ENCODE measurements at regions not wholly inside any gene's neighbourhood (a gene's known extent, or its start where the extent isn't known, plus 50 kb on each side); places are given as distances from the start of the nearest gene placed in this dataset.
A peak's percentile ranks its signal among the peaks of the same experiment; 100 is the strongest.

- Histone ChIP-seq H3K9me3 (ENCODE audit: low read length) (no peaks in the 10 kb centered on the region), H3K36me3 (ENCODE audit: insufficient read depth, low read length) (no peaks in the 10 kb centered on the region), H3K27me3 (ENCODE audit: insufficient read depth, low read length, poor library complexity, severe bottlenecking) (peaks cover 26% of the 10 kb centered on the region), H3K27ac (ENCODE audit: low read depth, low read length) (no peak overlapping the region), H3K4me3 (ENCODE audit: low read length) (no peak overlapping the region), H3K4me1 (ENCODE audit: insufficient read depth, low read length) (peaks cover 6% of the 10 kb centered on the region)
- peaks cover 18 to 52% of the 10 kb centered on the region in 2 donors for H3K27me3 Mint-ChIP-seq
- peak overlapping the region in 4 of 7 donors; percentile 12 to 49 (median 24) for H3K4me3 Mint-ChIP-seq
- no peaks in the 10 kb centered on the region for H3K36me3 Mint-ChIP-seq
- POLR2A ChIA-PET = no interaction called here
- H3K4me1 Mint-ChIP-seq = peaks cover 7 to 21% (median 16%) of the 10 kb centered on the region in 3 donors
- CTCF ChIA-PET = interaction anchor here (1.3 to 4.4 kb wide), 4 partner anchors 29 to 369 kb away, joined by 3 to 29 read pairs (median 6); no protein-coding TSS in a partner anchor
- no peak for DNase-seq
- no peaks in the 10 kb centered on the region for H3K9me3 Mint-ChIP-seq
- H3K27ac Mint-ChIP-seq = peak overlapping the region in 1 of 8 donors; percentile 34
Measured at GRCh38 chr1:10864776-10865175, 68.3 kb upstream of the CASZ1 start.

GRCh38 chr1:10865518-10866320 is 69.3 kb upstream of the CASZ1 start:
- H3K27ac Mint-ChIP-seq = peak overlapping the region in 3 of 8 donors; percentile 1 to 79 (median 60)
- H3K4me1 Mint-ChIP-seq = peaks cover 7 to 21% (median 16%) of the 10 kb centered on the region in 3 donors
- Histone ChIP-seq H3K4me1 (ENCODE audit: insufficient read depth, low read length) (peaks cover 6% of the 10 kb centered on the region), H3K27ac (ENCODE audit: low read depth, low read length) (no peak overlapping the region), H3K27me3 (ENCODE audit: insufficient read depth, low read length, poor library complexity, severe bottlenecking) (peaks cover 32% of the 10 kb centered on the region), H3K36me3 (ENCODE audit: insufficient read depth, low read length) (no peaks in the 10 kb centered on the region), H3K9me3 (ENCODE audit: low read length) (no peaks in the 10 kb centered on the region), H3K4me3 (ENCODE audit: low read length) (no peak overlapping the region)
- peaks cover 22 to 60% of the 10 kb centered on the region in 2 donors for H3K27me3 Mint-ChIP-seq
- CTCF ChIA-PET = interaction anchor here (0.7 to 4.4 kb wide), 7 partner anchors 44 to 436 kb away, joined by 3 to 29 read pairs (median 5); partner anchors contain the start of gene CENPS
- POLR2A ChIA-PET = interaction anchor here (0.5 kb wide), 1 partner anchor 388 kb away, joined by 3 read pairs; no protein-coding TSS in a partner anchor
- H3K36me3 Mint-ChIP-seq = no peaks in the 10 kb centered on the region
- H3K4me3 Mint-ChIP-seq = peak overlapping the region in 6 of 7 donors; percentile 17 to 54 (median 36)
- H3K9me3 Mint-ChIP-seq = no peaks in the 10 kb centered on the region
- DNase-seq = no peak

GRCh38 chr1:10866321-10867093 is 70.1 kb upstream of the CASZ1 start:
- H3K36me3 ChIP-seq (ENCODE audit: insufficient read depth, low read length) = no peaks in the 10 kb centered on the region
- DNase-seq = peak in 2 of 5 donors; percentile 16 to 55
- peaks cover 33% of the 10 kb centered on the region for H3K27me3 ChIP-seq (ENCODE audit: insufficient read depth, low read length, poor library complexity, severe bottlenecking)
- peaks cover 6% of the 10 kb centered on the region for H3K4me1 ChIP-seq (ENCODE audit: insufficient read depth, low read length)
- POLR2A ChIA-PET = no interaction called here
- CTCF ChIA-PET = interaction anchor here (0.5 to 4.4 kb wide), 9 partner anchors 14 to 437 kb away, joined by 3 to 29 read pairs (median 4); partner anchors contain the start of gene CENPS
- Mint-ChIP-seq H3K4me3 (peak overlapping the region in 6 of 7 donors; percentile 79 to 90 (median 80)), H3K36me3 (no peaks in the 10 kb centered on the region), H3K27ac (peak overlapping the region in 1 of 8 donors; percentile 17), H3K4me1 (peaks cover 7 to 21% (median 16%) of the 10 kb centered on the region in 3 donors), H3K9me3 (no peaks in the 10 kb centered on the region), H3K27me3 (peaks cover 25 to 63% of the 10 kb centered on the region in 2 donors)
- peak overlapping the region; percentile 32 for H3K4me3 ChIP-seq (ENCODE audit: low read length)
- no peak overlapping the region for H3K27ac ChIP-seq (ENCODE audit: low read depth, low read length)
- no peaks in the 10 kb centered on the region for H3K9me3 ChIP-seq (ENCODE audit: low read length)

GRCh38 chr1:10867138-10867721 is 70.8 kb upstream of the CASZ1 start:
- Histone ChIP-seq H3K9me3 (ENCODE audit: low read length) (no peaks in the 10 kb centered on the region), H3K4me3 (ENCODE audit: low read length) (peak overlapping the region; percentile 20), H3K36me3 (ENCODE audit: insufficient read depth, low read length) (no peaks in the 10 kb centered on the region), H3K4me1 (ENCODE audit: insufficient read depth, low read length) (peaks cover 6% of the 10 kb centered on the region), H3K27me3 (ENCODE audit: insufficient read depth, low read length, poor library complexity, severe bottlenecking) (peaks cover 33% of the 10 kb centered on the region), H3K27ac (ENCODE audit: low read depth, low read length) (no peak overlapping the region)
- Mint-ChIP-seq H3K4me1 (peaks cover 7 to 21% (median 16%) of the 10 kb centered on the region in 3 donors), H3K27ac (peak overlapping the region in 1 of 8 donors; percentile 69), H3K4me3 (peak overlapping the region in 6 of 7 donors; percentile 15 to 46 (median 36)), H3K9me3 (no peaks in the 10 kb centered on the region), H3K36me3 (no peaks in the 10 kb centered on the region), H3K27me3 (peaks cover 26 to 67% of the 10 kb centered on the region in 2 donors)
- peak; percentile 55 to 74 (median 59) for DNase-seq
- POLR2A ChIA-PET = no interaction called here
- CTCF ChIA-PET = interaction anchor here (0.6 to 4.4 kb wide), 10 partner anchors 13 to 372 kb away, joined by 3 to 29 read pairs (median 3); no protein-coding TSS in a partner anchor

GRCh38 chr1:10867914-10868598 is 71.6 kb upstream of the CASZ1 start:
- Histone ChIP-seq H3K36me3 (ENCODE audit: insufficient read depth, low read length) (no peaks in the 10 kb centered on the region), H3K9me3 (ENCODE audit: low read length) (no peaks in the 10 kb centered on the region), H3K4me1 (ENCODE audit: insufficient read depth, low read length) (peaks cover 6% of the 10 kb centered on the region), H3K27ac (ENCODE audit: low read depth, low read length) (no peak overlapping the region), H3K4me3 (ENCODE audit: low read length) (no peak overlapping the region), H3K27me3 (ENCODE audit: insufficient read depth, low read length, poor library complexity, severe bottlenecking) (peaks cover 33% of the 10 kb centered on the region)
- Mint-ChIP-seq H3K9me3 (no peaks in the 10 kb centered on the region), H3K27ac (no peak overlapping the region), H3K27me3 (peaks cover 26 to 64% of the 10 kb centered on the region in 2 donors), H3K4me1 (peaks cover 7 to 21% (median 16%) of the 10 kb centered on the region in 3 donors), H3K4me3 (peak overlapping the region in 5 of 7 donors; percentile 8 to 62 (median 45)), H3K36me3 (no peaks in the 10 kb centered on the region)
- CTCF ChIA-PET = interaction anchor here (1.1 to 4.4 kb wide), 2 partner anchors 11 to 359 kb away, joined by 3 to 29 read pairs; no protein-coding TSS in a partner anchor
- no peak for DNase-seq
- POLR2A ChIA-PET = no interaction called here

- Mint-ChIP-seq H3K4me3 (no peak overlapping the region), H3K27me3 (peaks cover 26 to 60% of the 10 kb centered on the region in 2 donors), H3K27ac (no peak overlapping the region), H3K9me3 (no peaks in the 10 kb centered on the region), H3K36me3 (no peaks in the 10 kb centered on the region), H3K4me1 (peaks cover 7 to 21% (median 16%) of the 10 kb centered on the region in 3 donors)
- H3K27ac ChIP-seq (ENCODE audit: low read depth, low read length) = no peak overlapping the region
- H3K36me3 ChIP-seq (ENCODE audit: insufficient read depth, low read length) = no peaks in the 10 kb centered on the region
- ChIA-PET POLR2A (no interaction called here), CTCF (interaction anchor here (1.1 to 4.4 kb wide), 2 partner anchors 12 to 360 kb away, joined by 3 to 29 read pairs; no protein-coding TSS in a partner anchor)
- peaks cover 6% of the 10 kb centered on the region for H3K4me1 ChIP-seq (ENCODE audit: insufficient read depth, low read length)
- H3K9me3 ChIP-seq (ENCODE audit: low read length) = no peaks in the 10 kb centered on the region
- H3K4me3 ChIP-seq (ENCODE audit: low read length) = no peak overlapping the region
- peaks cover 33% of the 10 kb centered on the region for H3K27me3 ChIP-seq (ENCODE audit: insufficient read depth, low read length, poor library complexity, severe bottlenecking)
- no peak for DNase-seq
Measured at GRCh38 chr1:10868599-10868965, 72.1 kb upstream of the CASZ1 start.

- Histone ChIP-seq H3K4me1 (ENCODE audit: insufficient read depth, low read length) (peaks cover 6% of the 10 kb centered on the region), H3K4me3 (ENCODE audit: low read length) (no peak overlapping the region), H3K27me3 (ENCODE audit: insufficient read depth, low read length, poor library complexity, severe bottlenecking) (peaks cover 33% of the 10 kb centered on the region), H3K27ac (ENCODE audit: low read depth, low read length) (no peak overlapping the region), H3K36me3 (ENCODE audit: insufficient read depth, low read length) (no peaks in the 10 kb centered on the region), H3K9me3 (ENCODE audit: low read length) (no peaks in the 10 kb centered on the region)
- ChIA-PET POLR2A (no interaction called here), CTCF (interaction anchor here (0.6 to 1.8 kb wide), 5 partner anchors 18 to 376 kb away, joined by 3 to 4 read pairs (median 3); no protein-coding TSS in a partner anchor)
- Mint-ChIP-seq H3K27me3 (peaks cover 21 to 50% of the 10 kb centered on the region in 2 donors), H3K9me3 (no peaks in the 10 kb centered on the region), H3K4me3 (no peak overlapping the region), H3K27ac (no peak overlapping the region), H3K4me1 (peaks cover 7 to 16% (median 16%) of the 10 kb centered on the region in 3 donors), H3K36me3 (no peaks in the 10 kb centered on the region)
- DNase-seq = no peak
Measured at GRCh38 chr1:10869933-10870332, 73.5 kb upstream of the CASZ1 start.

All from CD8-positive, alpha-beta memory T cell (primary cell).